OCI-LY1 (cell line): ENCODE measurements at regions not wholly inside any gene's neighbourhood (a gene's known extent, or its start where the extent isn't known, plus 50 kb on each side); places are given as distances from the start of the nearest gene placed in this dataset.

Experiments
- CTCF ChIP-seq: fragments of 200-600 bp; sonication (generic), shearing (Covaris generic); IDR thresholded peaks from 2 replicates; pipeline ENCODE4 v1.5.1; 2017; ENCODE audit warnings: mild to moderate bottlenecking, antibody characterized with exemption, low read length, moderate library complexity, mixed read lengths
- EZH2 ChIP-seq: fragments of 200-600 bp; sonication (generic), shearing (Covaris generic); IDR thresholded peaks from 2 replicates; pipeline ENCODE4 v1.8.0; 2017; ENCODE audit warnings: borderline replicate concordance, mixed run types, mild to moderate bottlenecking, antibody characterized with exemption, low read length, moderate library complexity, mixed read lengths

GRCh38 chr16:59651662-59652061 lies 917.5 kb upstream of the GOT2 start:
- TF ChIP-seq CTCF (no peak), EZH2 (no peak)
